ENCODE measurements at regions not wholly inside any gene's neighbourhood (a gene's known extent, or its start where the extent isn't known, plus 50 kb on each side); places are given as distances from the start of the nearest gene placed in this dataset.

DNA sequence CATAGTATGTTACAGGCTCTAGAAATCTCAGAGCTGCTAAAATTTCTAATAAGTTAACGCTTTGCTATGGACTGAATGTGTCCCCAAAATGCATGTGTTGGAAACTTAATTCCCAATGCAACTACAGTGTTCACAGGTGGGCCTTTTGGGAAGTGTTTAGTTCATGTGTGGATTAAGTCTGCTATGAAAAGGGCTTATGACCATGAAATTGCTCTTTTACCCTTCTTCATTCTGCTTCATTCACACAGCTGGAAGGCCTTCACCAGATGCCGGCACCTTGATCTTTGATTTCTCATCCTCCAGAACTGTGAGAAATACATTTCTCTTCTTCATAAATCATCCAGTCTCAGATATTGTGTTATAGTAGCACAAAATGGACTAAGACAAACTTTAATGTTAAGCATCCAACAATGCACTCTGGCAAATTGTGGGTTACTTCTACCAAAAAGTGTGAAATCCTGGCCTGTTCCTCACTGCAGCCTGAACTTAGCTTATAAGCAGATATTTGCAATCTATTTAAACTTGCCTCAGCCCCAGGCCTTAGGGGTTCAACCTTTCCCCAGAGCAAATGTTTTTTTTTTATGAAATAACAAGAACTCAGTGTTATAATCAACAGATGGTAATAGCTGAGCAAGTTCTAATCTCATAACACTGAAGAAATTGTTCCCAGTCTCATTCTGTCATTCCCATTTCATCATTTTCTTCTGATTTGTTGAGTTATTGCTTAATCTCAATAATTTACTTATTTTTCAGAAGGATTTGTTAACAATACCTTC, 523.6 kb downstream of the KIF20B start:
- no peaks in the 10 kb centered on the region for H3K79me2 ChIP-seq (ENCODE audit: low read length)
- H4K20me1 ChIP-seq (ENCODE audit: insufficient read depth, low read length), result no peaks in the 10 kb centered on the region
- H3K36me3 ChIP-seq (replicated peaks; ENCODE audit: insufficient read depth, low read length), result no peaks in the 10 kb centered on the region
- no peaks in the 10 kb centered on the region for H3K27me3 ChIP-seq (replicated peaks; ENCODE audit: insufficient read depth, low read length)
- no peak overlapping the region for H3K9ac ChIP-seq (ENCODE audit: low read length)
- H3K4me3 ChIP-seq (ENCODE audit: low read length), result no peak overlapping the region
- TF ChIP-seq EZH2 (optimal IDR thresholded peaks at IDR 0.05; ENCODE audit: low read depth, low read length), result no peak
- TF ChIP-seq EZH2phosphoT487 (IDR thresholded peaks at IDR 0.05; ENCODE audit: low read length), result no peak
- TF ChIP-seq, protein P1, sequence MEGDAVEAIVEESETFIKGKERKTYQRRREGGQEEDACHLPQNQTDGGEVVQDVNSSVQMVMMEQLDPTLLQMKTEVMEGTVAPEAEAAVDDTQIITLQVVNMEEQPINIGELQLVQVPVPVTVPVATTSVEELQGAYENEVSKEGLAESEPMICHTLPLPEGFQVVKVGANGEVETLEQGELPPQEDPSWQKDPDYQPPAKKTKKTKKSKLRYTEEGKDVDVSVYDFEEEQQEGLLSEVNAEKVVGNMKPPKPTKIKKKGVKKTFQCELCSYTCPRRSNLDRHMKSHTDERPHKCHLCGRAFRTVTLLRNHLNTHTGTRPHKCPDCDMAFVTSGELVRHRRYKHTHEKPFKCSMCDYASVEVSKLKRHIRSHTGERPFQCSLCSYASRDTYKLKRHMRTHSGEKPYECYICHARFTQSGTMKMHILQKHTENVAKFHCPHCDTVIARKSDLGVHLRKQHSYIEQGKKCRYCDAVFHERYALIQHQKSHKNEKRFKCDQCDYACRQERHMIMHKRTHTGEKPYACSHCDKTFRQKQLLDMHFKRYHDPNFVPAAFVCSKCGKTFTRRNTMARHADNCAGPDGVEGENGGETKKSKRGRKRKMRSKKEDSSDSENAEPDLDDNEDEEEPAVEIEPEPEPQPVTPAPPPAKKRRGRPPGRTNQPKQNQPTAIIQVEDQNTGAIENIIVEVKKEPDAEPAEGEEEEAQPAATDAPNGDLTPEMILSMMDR (IDR thresholded peaks at IDR 0.05; ENCODE audit: low read length), result no peak
- DNase-seq, result no peak
- no peak overlapping the region for H3K4me2 ChIP-seq (ENCODE audit: low read depth, low read length)
- H3K9me2 ChIP-seq (replicated peaks; ENCODE audit: insufficient read depth, low read length), result no peaks in the 10 kb centered on the region
- no peaks in the 10 kb centered on the region for H3K9me3 ChIP-seq (replicated peaks; ENCODE audit: insufficient read depth, low read length)
- H3K4me1 ChIP-seq (ENCODE audit: low read length), result no peaks in the 10 kb centered on the region
- H3F3A ChIP-seq (ENCODE audit: insufficient read depth, low read length), result no peaks in the 10 kb centered on the region
- no peak overlapping the region for H2AFZ ChIP-seq (ENCODE audit: low read length)
- H3K27ac ChIP-seq (ENCODE audit: low read length), result no peak overlapping the region

DNA sequence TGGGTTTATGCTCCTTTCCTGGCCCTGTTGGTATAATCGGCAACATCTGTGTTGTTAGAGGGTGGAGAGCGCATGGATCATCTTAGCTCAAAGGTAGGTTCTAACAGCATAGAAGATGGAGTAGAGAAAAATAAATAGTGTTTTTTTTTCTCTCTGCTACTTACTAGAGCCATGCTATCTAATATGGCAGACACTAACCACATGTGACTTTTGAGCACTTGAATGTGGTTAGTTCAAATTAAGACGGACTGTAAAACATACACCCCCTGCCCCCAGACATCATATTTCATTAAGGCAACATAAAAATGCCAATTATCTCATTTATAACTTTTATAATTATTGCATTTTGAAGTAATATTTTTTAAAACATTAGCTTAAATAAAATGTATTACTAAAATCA, 525.1 kb downstream of the KIF20B start:
- H3K4me1 ChIP-seq (ENCODE audit: low read length), result no peaks in the 10 kb centered on the region
- no peak overlapping the region for H3K9ac ChIP-seq (ENCODE audit: low read length)
- no peaks in the 10 kb centered on the region for H3K9me3 ChIP-seq (replicated peaks; ENCODE audit: insufficient read depth, low read length)
- H3K27me3 ChIP-seq (replicated peaks; ENCODE audit: insufficient read depth, low read length), result no peaks in the 10 kb centered on the region
- TF ChIP-seq, protein P1 (IDR thresholded peaks at IDR 0.05; ENCODE audit: low read length), result no peak
- no peak for TF ChIP-seq EZH2 (optimal IDR thresholded peaks at IDR 0.05; ENCODE audit: low read depth, low read length)
- TF ChIP-seq EZH2phosphoT487 (IDR thresholded peaks at IDR 0.05; ENCODE audit: low read length), result no peak
- no peaks in the 10 kb centered on the region for H3F3A ChIP-seq (ENCODE audit: insufficient read depth, low read length)
- H3K4me2 ChIP-seq (ENCODE audit: low read depth, low read length), result no peak overlapping the region
- no peak overlapping the region for H2AFZ ChIP-seq (ENCODE audit: low read length)
- H4K20me1 ChIP-seq (ENCODE audit: insufficient read depth, low read length), result no peaks in the 10 kb centered on the region
- H3K36me3 ChIP-seq (replicated peaks; ENCODE audit: insufficient read depth, low read length), result no peaks in the 10 kb centered on the region
- H3K27ac ChIP-seq (ENCODE audit: low read length), result no peak overlapping the region
- H3K4me3 ChIP-seq (ENCODE audit: low read length), result no peak overlapping the region
- no peak for DNase-seq
- H3K79me2 ChIP-seq (ENCODE audit: low read length), result no peaks in the 10 kb centered on the region
- no peaks in the 10 kb centered on the region for H3K9me2 ChIP-seq (replicated peaks; ENCODE audit: insufficient read depth, low read length)

DNA sequence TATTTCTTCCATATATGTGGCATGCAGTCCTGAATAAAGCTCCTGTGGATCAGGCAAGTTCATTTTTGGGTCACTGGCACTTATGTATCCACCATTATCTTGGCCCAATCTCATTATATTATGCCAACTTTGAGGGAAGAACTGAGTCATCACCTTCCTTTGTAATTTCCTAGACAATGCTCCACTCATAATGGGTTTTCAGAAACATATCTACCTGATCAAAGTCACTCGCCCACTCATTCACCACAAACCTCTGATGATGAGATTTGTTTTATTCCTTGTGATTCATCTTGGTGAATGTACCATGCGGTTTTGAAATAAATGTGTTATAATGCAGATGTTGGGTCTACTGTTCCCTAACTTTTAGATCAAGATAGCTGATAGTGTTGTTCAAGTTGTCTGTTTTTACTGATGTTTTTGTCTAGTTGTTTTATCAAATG, 525.8 kb downstream of the KIF20B start:
- no peaks in the 10 kb centered on the region for H3K27me3 ChIP-seq (replicated peaks; ENCODE audit: insufficient read depth, low read length)
- no peak overlapping the region for H3K4me3 ChIP-seq (ENCODE audit: low read length)
- no peaks in the 10 kb centered on the region for H3K79me2 ChIP-seq (ENCODE audit: low read length)
- no peaks in the 10 kb centered on the region for H3K4me1 ChIP-seq (ENCODE audit: low read length)
- TF ChIP-seq EZH2 (optimal IDR thresholded peaks at IDR 0.05; ENCODE audit: low read depth, low read length) (no peak), EZH2phosphoT487 (IDR thresholded peaks at IDR 0.05; ENCODE audit: low read length) (no peak)
- TF ChIP-seq, protein P1 (IDR thresholded peaks at IDR 0.05; ENCODE audit: low read length), result no peak
- H3K4me2 ChIP-seq (ENCODE audit: low read depth, low read length), result no peak overlapping the region
- no peak overlapping the region for H2AFZ ChIP-seq (ENCODE audit: low read length)
- H3K9me3 ChIP-seq (replicated peaks; ENCODE audit: insufficient read depth, low read length), result no peaks in the 10 kb centered on the region
- H3K9me2 ChIP-seq (replicated peaks; ENCODE audit: insufficient read depth, low read length), result no peaks in the 10 kb centered on the region
- no peak overlapping the region for H3K9ac ChIP-seq (ENCODE audit: low read length)
- no peaks in the 10 kb centered on the region for H3F3A ChIP-seq (ENCODE audit: insufficient read depth, low read length)
- no peaks in the 10 kb centered on the region for H3K36me3 ChIP-seq (replicated peaks; ENCODE audit: insufficient read depth, low read length)
- no peak overlapping the region for H3K27ac ChIP-seq (ENCODE audit: low read length)
- H4K20me1 ChIP-seq (ENCODE audit: insufficient read depth, low read length), result no peaks in the 10 kb centered on the region
- DNase-seq, result no peak

All from MM.1S (cell line).